Osteocyte (in vitro differentiated cells): ENCODE measurements at regions not wholly inside any gene's neighbourhood (a gene's known extent, or its start where the extent isn't known, plus 50 kb on each side); places are given as distances from the start of the nearest gene placed in this dataset.

Experiments
- DNase-seq: peaks from one replicate; pipeline ENCODE4 v3.0.0; 2021; ENCODE audit warnings: mixed read lengths; ENCODE audit not compliant: unreplicated experiment; ENCODE audit errors: extremely low spot score
- H3K27ac Mint-ChIP-seq: one replicate; pipeline ENCODE4 v1.8.0; 2021; ENCODE audit warnings: mild to moderate bottlenecking, mixed read lengths; ENCODE audit not compliant: unreplicated experiment
- H3K27me3 Mint-ChIP-seq: one replicate; pipeline ENCODE4 v1.8.0; 2021; ENCODE audit warnings: mixed read lengths; ENCODE audit not compliant: unreplicated experiment
- H3K36me3 Mint-ChIP-seq: one replicate; pipeline ENCODE4 v1.8.0; 2021; ENCODE audit warnings: mixed read lengths; ENCODE audit not compliant: unreplicated experiment
- H3K4me1 Mint-ChIP-seq: one replicate; pipeline ENCODE4 v1.8.0; 2021; ENCODE audit warnings: mixed read lengths; ENCODE audit not compliant: unreplicated experiment
- H3K4me3 Mint-ChIP-seq: one replicate; pipeline ENCODE4 v1.8.0; 2021; ENCODE audit warnings: mild to moderate bottlenecking, moderate library complexity, mixed read lengths; ENCODE audit not compliant: unreplicated experiment
- H3K9me3 Mint-ChIP-seq: one replicate; pipeline ENCODE4 v1.8.0; 2021; ENCODE audit warnings: mixed read lengths; ENCODE audit not compliant: unreplicated experiment
- TF ChIP-seq, protein P1 (sequence below): fragments of 200-600 bp; sonication (generic); IDR thresholded peaks from 2 replicates; pipeline ENCODE4 v1.5.0; 2021; ENCODE audit warnings: antibody characterized with exemption, mild to moderate bottlenecking, moderate library complexity

DNA sequence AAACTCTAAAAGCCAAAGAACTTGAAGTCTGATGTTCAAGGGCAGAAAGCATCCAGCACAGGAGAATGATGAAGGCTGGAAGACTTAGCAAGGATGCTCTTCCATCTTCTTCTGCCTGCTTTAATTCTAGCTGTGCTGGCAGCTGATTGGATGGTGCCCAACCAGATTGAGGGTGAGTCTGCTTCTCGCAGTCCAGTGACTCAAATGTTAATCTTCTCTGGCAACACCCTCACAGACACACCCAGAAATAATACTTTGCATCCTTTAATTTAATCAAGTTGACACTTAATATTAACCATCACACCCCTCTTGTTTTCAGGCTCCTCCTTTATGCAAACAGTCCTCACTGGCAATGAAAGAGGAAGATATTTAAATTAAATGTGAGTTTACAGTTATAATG is 321.7 kb downstream of the TEX13C start:
- Mint-ChIP-seq H3K27me3 (no peaks in the 10 kb centered on the region), H3K36me3 (no peaks in the 10 kb centered on the region), H3K27ac (no peak overlapping the region), H3K4me1 (no peaks in the 10 kb centered on the region), H3K9me3 (peaks cover 21% of the 10 kb centered on the region), H3K4me3 (no peak overlapping the region)
- DNase-seq: no peak
- TF ChIP-seq, protein P1, sequence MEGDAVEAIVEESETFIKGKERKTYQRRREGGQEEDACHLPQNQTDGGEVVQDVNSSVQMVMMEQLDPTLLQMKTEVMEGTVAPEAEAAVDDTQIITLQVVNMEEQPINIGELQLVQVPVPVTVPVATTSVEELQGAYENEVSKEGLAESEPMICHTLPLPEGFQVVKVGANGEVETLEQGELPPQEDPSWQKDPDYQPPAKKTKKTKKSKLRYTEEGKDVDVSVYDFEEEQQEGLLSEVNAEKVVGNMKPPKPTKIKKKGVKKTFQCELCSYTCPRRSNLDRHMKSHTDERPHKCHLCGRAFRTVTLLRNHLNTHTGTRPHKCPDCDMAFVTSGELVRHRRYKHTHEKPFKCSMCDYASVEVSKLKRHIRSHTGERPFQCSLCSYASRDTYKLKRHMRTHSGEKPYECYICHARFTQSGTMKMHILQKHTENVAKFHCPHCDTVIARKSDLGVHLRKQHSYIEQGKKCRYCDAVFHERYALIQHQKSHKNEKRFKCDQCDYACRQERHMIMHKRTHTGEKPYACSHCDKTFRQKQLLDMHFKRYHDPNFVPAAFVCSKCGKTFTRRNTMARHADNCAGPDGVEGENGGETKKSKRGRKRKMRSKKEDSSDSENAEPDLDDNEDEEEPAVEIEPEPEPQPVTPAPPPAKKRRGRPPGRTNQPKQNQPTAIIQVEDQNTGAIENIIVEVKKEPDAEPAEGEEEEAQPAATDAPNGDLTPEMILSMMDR: no peak

DNA sequence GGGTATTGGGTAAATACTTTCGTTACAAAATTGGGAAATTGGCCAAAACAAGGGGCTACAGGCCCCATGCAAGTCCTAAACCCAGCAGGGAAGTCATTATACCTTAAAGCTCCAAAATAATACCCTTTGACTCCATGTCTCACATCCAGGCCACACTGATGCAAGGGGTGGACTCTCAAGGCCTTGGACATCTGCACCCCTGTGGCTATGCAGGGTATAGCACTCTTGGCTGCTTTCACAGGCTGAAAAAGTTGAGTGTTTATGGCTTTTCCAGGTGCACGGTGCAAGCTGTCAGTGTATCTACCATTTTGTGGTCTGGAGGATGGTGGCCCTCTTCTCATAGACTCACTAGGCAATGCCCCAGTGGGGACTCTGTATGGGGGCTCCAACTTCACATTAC is 326.5 kb downstream of the TEX13C start:
- peaks cover 25% of the 10 kb centered on the region for H3K9me3 Mint-ChIP-seq
- no peaks in the 10 kb centered on the region for H3K36me3 Mint-ChIP-seq
- no peak overlapping the region for H3K27ac Mint-ChIP-seq
- H3K4me1 Mint-ChIP-seq: peaks cover under 1% of the 10 kb centered on the region
- H3K27me3 Mint-ChIP-seq: no peaks in the 10 kb centered on the region
- H3K4me3 Mint-ChIP-seq: no peak overlapping the region
- TF ChIP-seq, protein P1: no peak
- no peak for DNase-seq

DNA sequence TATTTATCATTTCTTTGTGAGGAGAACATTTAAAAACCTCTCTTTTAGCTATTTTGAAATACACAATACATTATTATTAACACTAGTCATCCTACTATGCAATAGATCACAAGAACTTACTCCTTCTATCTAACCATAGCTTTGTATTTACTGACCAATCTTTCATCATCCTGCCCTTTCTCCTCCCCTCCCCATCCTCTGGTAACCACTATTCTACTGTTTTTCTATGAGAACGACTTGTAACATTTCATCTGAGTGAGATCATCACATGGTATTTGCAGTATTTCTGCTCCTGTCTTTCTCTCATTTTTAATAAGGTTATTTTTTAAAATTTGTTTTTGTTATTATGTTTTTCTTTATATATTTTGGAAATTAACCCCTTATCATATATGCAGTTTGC is 331.8 kb downstream of the TEX13C start:
- DNase-seq: no peak
- Mint-ChIP-seq H3K27ac (peak overlapping the region; percentile 32), H3K36me3 (no peaks in the 10 kb centered on the region), H3K27me3 (no peaks in the 10 kb centered on the region), H3K4me1 (peaks cover 9% of the 10 kb centered on the region), H3K9me3 (peaks cover 27% of the 10 kb centered on the region), H3K4me3 (no peak overlapping the region)
- TF ChIP-seq, protein P1: no peak

DNA sequence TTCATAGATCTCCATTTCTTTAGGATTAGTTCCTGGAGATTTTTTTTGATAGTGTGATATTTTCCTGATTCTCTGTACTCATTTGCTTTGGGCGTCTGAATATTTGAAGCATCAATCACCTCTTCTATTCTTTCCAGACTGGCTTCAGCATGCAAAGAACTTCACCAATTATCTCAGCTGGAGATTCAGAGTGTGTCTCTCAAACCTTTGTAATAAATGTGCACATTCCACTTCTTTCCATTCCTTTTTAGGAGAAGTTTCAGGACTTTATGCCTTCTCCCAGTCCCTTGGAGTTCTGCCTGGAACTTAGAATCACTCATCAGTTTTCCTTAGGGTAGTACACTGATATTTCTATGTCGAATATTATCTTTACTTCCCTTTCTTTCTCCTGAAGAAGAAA is 334.8 kb downstream of the TEX13C start:
- TF ChIP-seq, protein P1: no peak
- H3K27ac Mint-ChIP-seq: peak overlapping the region; percentile 27
- H3K4me3 Mint-ChIP-seq: no peak overlapping the region
- no peaks in the 10 kb centered on the region for H3K36me3 Mint-ChIP-seq
- peaks cover 27% of the 10 kb centered on the region for H3K9me3 Mint-ChIP-seq
- H3K27me3 Mint-ChIP-seq: no peaks in the 10 kb centered on the region
- DNase-seq: no peak
- H3K4me1 Mint-ChIP-seq: peaks cover 9% of the 10 kb centered on the region

DNA sequence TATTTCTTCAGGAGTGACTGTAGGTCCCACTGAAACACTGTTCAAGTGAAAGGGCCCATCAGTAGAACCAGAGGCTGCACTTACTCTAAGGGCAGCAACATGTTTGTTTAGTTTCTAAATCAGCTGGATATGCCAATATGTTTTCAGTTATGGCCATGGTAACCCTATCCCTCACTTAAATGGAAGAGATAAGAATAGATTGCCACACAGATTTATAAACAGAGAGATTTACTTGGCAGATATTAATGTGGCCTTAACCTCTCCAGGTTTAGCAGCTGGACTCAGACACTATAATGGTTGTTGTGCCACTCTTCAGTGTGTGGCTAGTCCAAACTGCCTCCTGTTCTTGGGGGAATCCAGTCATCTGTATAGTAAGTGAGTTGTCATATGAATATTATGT is 354.1 kb downstream of the TEX13C start:
- no peaks in the 10 kb centered on the region for H3K36me3 Mint-ChIP-seq
- no peak for DNase-seq
- TF ChIP-seq, protein P1: no peak
- H3K27me3 Mint-ChIP-seq: no peaks in the 10 kb centered on the region
- no peak overlapping the region for H3K4me3 Mint-ChIP-seq
- H3K27ac Mint-ChIP-seq: no peak overlapping the region
- H3K4me1 Mint-ChIP-seq: no peaks in the 10 kb centered on the region
- peaks cover 49% of the 10 kb centered on the region for H3K9me3 Mint-ChIP-seq
